GM19043 (cell line): ENCODE measurements at regions not wholly inside any gene's neighbourhood (a gene's known extent, or its start where the extent isn't known, plus 50 kb on each side); places are given as distances from the start of the nearest gene placed in this dataset.
"Not testable (repeated sequence)": the region's sequence is repeated elsewhere in the genome, so short reads cannot be mapped to it uniquely, and the experiment has no call there.

ENCODE experiments used
- ATAC-seq: cut with Tn5 transposase; IDR thresholded peaks from one replicate; pipeline ENCODE4 v1.9.1; 2021; ENCODE audit warnings: low read depth; ENCODE audit not compliant: unreplicated experiment

GRCh38 chr18:71431689-71432088 lies 1112.5 kb downstream of the CBLN2 start:
- ATAC-seq, result no peak

GRCh38 chr18:71431171-71431570 lies 1113.0 kb downstream of the CBLN2 start:
- ATAC-seq, result no peak

GRCh38 chr18:71426441-71426840 lies 1117.7 kb downstream of the CBLN2 start:
- no peak for ATAC-seq

- ATAC-seq, result no peak
These were observed 1116.4 kb downstream of the SOCS6 start for GRCh38 chr18:71405169-71405809.

GRCh38 chr18:71403501-71403900 lies 1114.7 kb downstream of the SOCS6 start:
- no peak for ATAC-seq

- no peak for ATAC-seq
These were observed 1109.7 kb downstream of the SOCS6 start for GRCh38 chr18:71398531-71398930.

GRCh38 chr18:71388148-71388547 lies 1099.3 kb downstream of the SOCS6 start:
- no peak for ATAC-seq

- no peak for ATAC-seq
These were observed 1085.6 kb downstream of the SOCS6 start for GRCh38 chr18:71374294-71375000.

- ATAC-seq, result no peak
These were observed 1083.2 kb downstream of the SOCS6 start for GRCh38 chr18:71371951-71372605.

GRCh38 chr18:71370671-71371445 lies 1082.0 kb downstream of the SOCS6 start:
- ATAC-seq, result no peak

- ATAC-seq, result no peak
These were observed 1081.2 kb downstream of the SOCS6 start for GRCh38 chr18:71370095-71370494.

GRCh38 chr18:71362140-71362539 lies 1073.3 kb downstream of the SOCS6 start:
- ATAC-seq, result no peak

GRCh38 chr18:71355599-71355998 lies 1066.8 kb downstream of the SOCS6 start:
- not testable (repeated sequence) for ATAC-seq

- ATAC-seq, result no peak
These were observed 1063.8 kb downstream of the SOCS6 start for GRCh38 chr18:71352618-71353017.

- ATAC-seq, result no peak
These were observed 1047.8 kb downstream of the SOCS6 start for GRCh38 chr18:71336576-71337210.

GRCh38 chr18:71329563-71329962 lies 1040.7 kb downstream of the SOCS6 start:
- ATAC-seq, result no peak

GRCh38 chr18:71329114-71329513 lies 1040.3 kb downstream of the SOCS6 start:
- ATAC-seq, result no peak

- no peak for ATAC-seq
These were observed 1039.0 kb downstream of the SOCS6 start for GRCh38 chr18:71327850-71328249.

GRCh38 chr18:71327441-71327840 lies 1038.6 kb downstream of the SOCS6 start:
- ATAC-seq, result no peak

GRCh38 chr18:71326826-71327225 lies 1038.0 kb downstream of the SOCS6 start:
- no peak for ATAC-seq

- no peak for ATAC-seq
These were observed 1035.5 kb downstream of the SOCS6 start for GRCh38 chr18:71324356-71324755.
